PC-3 (cell line): ENCODE measurements at regions not wholly inside any gene's neighbourhood (a gene's known extent, or its start where the extent isn't known, plus 50 kb on each side); places are given as distances from the start of the nearest gene placed in this dataset.

Source experiments
- ATAC-seq: fragments of 200-7000 bp; cut with Tn5 transposase; 2 replicates; pipeline ENCODE4 v1.9.1; 2020; ENCODE audit warnings: mild to moderate bottlenecking, moderate library complexity
- BruUV-seq: library from RNA; stranded (reverse); fragments of 400-500 nt; replicated peaks from 2 replicates; lab custom pipeline; 2021; lab: Mats Ljungman, UMichigan
- CTCF ChIA-PET: fragments of 300-600 bp; sonication (Branson Sonifier 250); formaldehyde crosslinking; loops from one replicate; lab custom pipeline; 2022; ENCODE audit warnings: antibody characterized with exemption; lab: Charles Lee
- POLR2A ChIA-PET: fragments of 300-600 bp; sonication (Branson Sonifier 250); formaldehyde crosslinking; loops from one replicate; lab custom pipeline; 2022; ENCODE audit warnings: antibody characterized with exemption; ENCODE audit not compliant: unreplicated experiment; lab: Charles Lee
- DNase-seq: peaks from one replicate; pipeline ENCODE4 v3.0.0-alpha.2; 2015
- H2AFZ ChIP-seq: fragments of 300-600 bp; sonication (generic); 2 replicates; pipeline ENCODE4 v1.6.0; 2016; ENCODE audit warnings: antibody characterized with exemption, low read length
- H3F3A ChIP-seq: fragments of 300-600 bp; sonication (generic); one replicate; pipeline ENCODE4 v1.6.0; 2017; ENCODE audit warnings: antibody characterized with exemption, low read length, control low read depth, mild to moderate bottlenecking; ENCODE audit not compliant: unreplicated experiment
- H3K27ac ChIP-seq: fragments of 300-600 bp; sonication (generic); 2 replicates; pipeline ENCODE4 v1.5.1; 2016; ENCODE audit warnings: mild to moderate bottlenecking, low read length
- H3K27me3 ChIP-seq: fragments of 300-600 bp; sonication (generic); 2 replicates; pipeline ENCODE4 v1.6.1; 2016; ENCODE audit warnings: low read length, mixed read lengths
- H3K36me3 ChIP-seq: fragments of 300-600 bp; sonication (generic); 2 replicates; pipeline ENCODE4 v1.6.1; 2016; ENCODE audit warnings: low read depth, mixed run types, low read length, mixed read lengths
- H3K4me1 ChIP-seq: fragments of 300-600 bp; sonication (generic); 2 replicates; pipeline ENCODE4 v1.5.1; 2016; ENCODE audit warnings: low read length; ENCODE audit not compliant: insufficient read depth
- H3K4me2 ChIP-seq: fragments of 300-600 bp; sonication (generic); 2 replicates; pipeline ENCODE4 v1.6.0; 2016; ENCODE audit warnings: low read length
- H3K4me3 ChIP-seq: fragments of 300-600 bp; sonication (generic); 2 replicates; pipeline ENCODE4 v1.5.1; 2016; ENCODE audit warnings: mild to moderate bottlenecking, low read length, mixed read lengths
- H3K79me2 ChIP-seq: fragments of 300-600 bp; sonication (generic); 2 replicates; pipeline ENCODE4 v1.6.1; 2017; ENCODE audit warnings: low read length, mixed read lengths
- H3K9ac ChIP-seq: fragments of 300-600 bp; sonication (generic); 2 replicates; pipeline ENCODE4 v1.6.0; 2016; ENCODE audit warnings: mild to moderate bottlenecking, low read length
- H3K9me2 ChIP-seq: fragments of 300-600 bp; sonication (generic); replicated peaks from 2 replicates; pipeline ENCODE4 v1.6.1; 2016; ENCODE audit warnings: mixed run types, low read length, mixed read lengths
- H3K9me3 ChIP-seq: fragments of 300-600 bp; sonication (generic); 2 replicates; pipeline ENCODE4 v1.6.1; 2016; ENCODE audit warnings: low read length, mixed read lengths
- H4K20me1 ChIP-seq: fragments of 300-600 bp; sonication (generic); 2 replicates; pipeline ENCODE4 v1.6.1; 2016; ENCODE audit warnings: low read length, mixed read lengths
- EZH2 ChIP-seq: fragments of 300-600 bp; sonication (generic); IDR thresholded peaks from one replicate; pipeline ENCODE4 v1.6.1; 2017; ENCODE audit warnings: antibody characterized with exemption, mild to moderate bottlenecking, low read length; ENCODE audit not compliant: unreplicated experiment
- EZH2phosphoT487 ChIP-seq: fragments of 300-600 bp; sonication (generic); IDR thresholded peaks from 2 replicates; pipeline ENCODE4 v1.6.1; 2018; ENCODE audit warnings: mild to moderate bottlenecking, antibody characterized with exemption, low read length, borderline replicate concordance
- intact Hi-C: fragments of 100-400 bp; cut with micrococcal nuclease; formaldehyde crosslinking; loops from 2 replicates; pipeline ENCODE4 v1.9.0; 2023
- TF ChIP-seq, protein P1 (sequence below): fragments of 300-600 bp; sonication (generic); conservative IDR thresholded peaks from 2 replicates; pipeline ENCODE4 v1.5.1; 2017; ENCODE audit warnings: antibody characterized with exemption, low read depth, mild to moderate bottlenecking, low read length

DNA sequence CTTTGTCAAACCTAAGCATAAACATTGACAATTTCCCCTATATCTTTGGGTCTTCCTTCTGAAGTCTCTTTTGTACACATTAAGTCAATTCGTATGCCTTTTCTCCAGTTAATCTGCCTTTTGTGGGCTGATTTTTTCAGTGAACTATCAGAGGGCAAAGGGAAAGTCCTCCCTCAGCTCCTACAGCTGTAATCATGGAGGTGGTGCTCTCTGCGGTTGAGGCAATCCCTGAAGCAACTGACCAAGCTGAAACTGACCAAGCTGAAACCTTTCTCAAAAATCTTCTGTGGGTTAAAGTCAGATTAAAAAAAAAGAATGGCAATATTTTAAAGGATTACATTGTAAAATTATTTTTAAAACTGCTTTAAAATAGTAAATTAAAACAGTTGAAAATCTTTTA lies 105.8 kb upstream of the DNAJC10 start:
- no peaks in the 10 kb centered on the region for H3K4me1 ChIP-seq
- ChIA-PET POLR2A (no interaction called here), CTCF (no interaction called here)
- H3K27ac ChIP-seq: no peak overlapping the region
- TF ChIP-seq EZH2: no peak
- TF ChIP-seq, protein P1, sequence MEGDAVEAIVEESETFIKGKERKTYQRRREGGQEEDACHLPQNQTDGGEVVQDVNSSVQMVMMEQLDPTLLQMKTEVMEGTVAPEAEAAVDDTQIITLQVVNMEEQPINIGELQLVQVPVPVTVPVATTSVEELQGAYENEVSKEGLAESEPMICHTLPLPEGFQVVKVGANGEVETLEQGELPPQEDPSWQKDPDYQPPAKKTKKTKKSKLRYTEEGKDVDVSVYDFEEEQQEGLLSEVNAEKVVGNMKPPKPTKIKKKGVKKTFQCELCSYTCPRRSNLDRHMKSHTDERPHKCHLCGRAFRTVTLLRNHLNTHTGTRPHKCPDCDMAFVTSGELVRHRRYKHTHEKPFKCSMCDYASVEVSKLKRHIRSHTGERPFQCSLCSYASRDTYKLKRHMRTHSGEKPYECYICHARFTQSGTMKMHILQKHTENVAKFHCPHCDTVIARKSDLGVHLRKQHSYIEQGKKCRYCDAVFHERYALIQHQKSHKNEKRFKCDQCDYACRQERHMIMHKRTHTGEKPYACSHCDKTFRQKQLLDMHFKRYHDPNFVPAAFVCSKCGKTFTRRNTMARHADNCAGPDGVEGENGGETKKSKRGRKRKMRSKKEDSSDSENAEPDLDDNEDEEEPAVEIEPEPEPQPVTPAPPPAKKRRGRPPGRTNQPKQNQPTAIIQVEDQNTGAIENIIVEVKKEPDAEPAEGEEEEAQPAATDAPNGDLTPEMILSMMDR: no peak
- no peak for TF ChIP-seq EZH2phosphoT487
- no peaks in the 10 kb centered on the region for H3F3A ChIP-seq
- H3K9ac ChIP-seq: no peak overlapping the region
- no peak for DNase-seq
- no peak overlapping the region for H3K4me3 ChIP-seq
- no peaks in the 10 kb centered on the region for H3K36me3 ChIP-seq
- 0 out of 2 replicates have a peak, but pooled peaks cover 4% of the 10 kb centered on the region for H3K9me2 ChIP-seq
- no peak for ATAC-seq
- H3K79me2 ChIP-seq: no peaks in the 10 kb centered on the region
- H3K4me2 ChIP-seq: no peak overlapping the region
- no peaks in the 10 kb centered on the region for H3K9me3 ChIP-seq
- no peaks in the 10 kb centered on the region for H3K27me3 ChIP-seq
- BruUV-seq: no TSS peak
- no peak overlapping the region for H2AFZ ChIP-seq
- no peaks in the 10 kb centered on the region for H4K20me1 ChIP-seq
- intact Hi-C loops: no loop called here

- Histone ChIP-seq H3K27ac (no peak overlapping the region), H3K79me2 (no peaks in the 10 kb centered on the region), H3K4me3 (no peak overlapping the region), H3K9ac (no peak overlapping the region), H3K4me1 (no peaks in the 10 kb centered on the region), H3K9me3 (no peaks in the 10 kb centered on the region), H3F3A (no peaks in the 10 kb centered on the region), H3K27me3 (no peaks in the 10 kb centered on the region), H3K9me2 (0 out of 2 replicates have a peak, but pooled peaks cover 4% of the 10 kb centered on the region), H3K36me3 (no peaks in the 10 kb centered on the region), H3K4me2 (no peak overlapping the region), H4K20me1 (no peaks in the 10 kb centered on the region), H2AFZ (no peak overlapping the region)
- intact Hi-C loops: no loop called here
- CTCF ChIA-PET: interaction anchor here (0.6 kb wide), 1 partner anchor 51 kb away, joined by 3 read pairs; no protein-coding TSS in a partner anchor
- TF ChIP-seq EZH2 (no peak), EZH2phosphoT487 (no peak)
- TF ChIP-seq, protein P1: no peak
- DNase-seq: no peak
- no peak for ATAC-seq
- POLR2A ChIA-PET: no interaction called here
- no TSS peak for BruUV-seq
Measured at GRCh38 chr2:182611009-182611408, 105.0 kb upstream of the DNAJC10 start.

- Histone ChIP-seq H3K36me3 (no peaks in the 10 kb centered on the region), H3K27ac (no peak overlapping the region), H3K9me2 (0 out of 2 replicates have a peak, but pooled peaks cover 4% of the 10 kb centered on the region), H3K4me2 (no peak overlapping the region), H3K9ac (no peak overlapping the region), H3F3A (no peaks in the 10 kb centered on the region), H3K9me3 (no peaks in the 10 kb centered on the region), H4K20me1 (no peaks in the 10 kb centered on the region), H3K27me3 (no peaks in the 10 kb centered on the region), H2AFZ (no peak overlapping the region), H3K4me1 (no peaks in the 10 kb centered on the region), H3K79me2 (no peaks in the 10 kb centered on the region), H3K4me3 (no peak overlapping the region)
- CTCF ChIA-PET: no interaction called here
- TF ChIP-seq EZH2 (no peak), EZH2phosphoT487 (no peak)
- TF ChIP-seq, protein P1: no peak
- intact Hi-C loops: no loop called here
- ATAC-seq (no peak), DNase-seq (no peak)
- no TSS peak for BruUV-seq
- POLR2A ChIA-PET: no interaction called here
Measured at GRCh38 chr2:182615036-182615435, 101.0 kb upstream of the DNAJC10 start.
